Osteocyte (in vitro differentiated cells): ENCODE measurements at regions not wholly inside any gene's neighbourhood (a gene's known extent, or its start where the extent isn't known, plus 50 kb on each side); places are given as distances from the start of the nearest gene placed in this dataset.

Experiments
- DNase-seq: peaks from one replicate; pipeline ENCODE4 v3.0.0; 2021; ENCODE audit warnings: mixed read lengths; ENCODE audit not compliant: unreplicated experiment; ENCODE audit errors: extremely low spot score
- H3K27ac Mint-ChIP-seq: one replicate; pipeline ENCODE4 v1.8.0; 2021; ENCODE audit warnings: mild to moderate bottlenecking, mixed read lengths; ENCODE audit not compliant: unreplicated experiment
- H3K27me3 Mint-ChIP-seq: one replicate; pipeline ENCODE4 v1.8.0; 2021; ENCODE audit warnings: mixed read lengths; ENCODE audit not compliant: unreplicated experiment
- H3K36me3 Mint-ChIP-seq: one replicate; pipeline ENCODE4 v1.8.0; 2021; ENCODE audit warnings: mixed read lengths; ENCODE audit not compliant: unreplicated experiment
- H3K4me1 Mint-ChIP-seq: one replicate; pipeline ENCODE4 v1.8.0; 2021; ENCODE audit warnings: mixed read lengths; ENCODE audit not compliant: unreplicated experiment
- H3K4me3 Mint-ChIP-seq: one replicate; pipeline ENCODE4 v1.8.0; 2021; ENCODE audit warnings: mild to moderate bottlenecking, moderate library complexity, mixed read lengths; ENCODE audit not compliant: unreplicated experiment
- H3K9me3 Mint-ChIP-seq: one replicate; pipeline ENCODE4 v1.8.0; 2021; ENCODE audit warnings: mixed read lengths; ENCODE audit not compliant: unreplicated experiment
- CTCF ChIP-seq: fragments of 200-600 bp; sonication (generic); IDR thresholded peaks from 2 replicates; pipeline ENCODE4 v1.5.0; 2021; ENCODE audit warnings: antibody characterized with exemption, mild to moderate bottlenecking, moderate library complexity

- TF ChIP-seq CTCF: no peak
- H3K4me1 Mint-ChIP-seq: no peaks in the 10 kb centered on the region
- H3K36me3 Mint-ChIP-seq: no peaks in the 10 kb centered on the region
- H3K4me3 Mint-ChIP-seq: no peak overlapping the region
- H3K27me3 Mint-ChIP-seq: no peaks in the 10 kb centered on the region
- peaks cover 27% of the 10 kb centered on the region for H3K9me3 Mint-ChIP-seq
- DNase-seq: no peak
- no peak overlapping the region for H3K27ac Mint-ChIP-seq
Observed at GRCh38 chrX:42725196-42725595, 52.8 kb downstream of the PPP1R2C start.

GRCh38 chrX:42720209-42720608 is 57.8 kb downstream of the PPP1R2C start:
- Mint-ChIP-seq H3K27ac (no peak overlapping the region), H3K9me3 (peaks cover 16% of the 10 kb centered on the region), H3K4me3 (no peak overlapping the region), H3K36me3 (no peaks in the 10 kb centered on the region), H3K4me1 (no peaks in the 10 kb centered on the region), H3K27me3 (no peaks in the 10 kb centered on the region)
- TF ChIP-seq CTCF: no peak
- DNase-seq: no peak

GRCh38 chrX:42715701-42716262 is 62.2 kb downstream of the PPP1R2C start:
- Mint-ChIP-seq H3K27ac (no peak overlapping the region), H3K9me3 (peaks cover 8% of the 10 kb centered on the region), H3K27me3 (no peaks in the 10 kb centered on the region), H3K4me1 (no peaks in the 10 kb centered on the region), H3K4me3 (no peak overlapping the region), H3K36me3 (no peaks in the 10 kb centered on the region)
- DNase-seq: no peak
- no peak for TF ChIP-seq CTCF

GRCh38 chrX:42714981-42715700 is 62.8 kb downstream of the PPP1R2C start:
- Mint-ChIP-seq H3K36me3 (no peaks in the 10 kb centered on the region), H3K9me3 (peaks cover 5% of the 10 kb centered on the region), H3K27ac (no peak overlapping the region), H3K27me3 (no peaks in the 10 kb centered on the region), H3K4me3 (no peak overlapping the region), H3K4me1 (no peaks in the 10 kb centered on the region)
- no peak for DNase-seq
- peak; percentile 32 for TF ChIP-seq CTCF

- no peak for TF ChIP-seq CTCF
- Mint-ChIP-seq H3K4me3 (no peak overlapping the region), H3K4me1 (no peaks in the 10 kb centered on the region), H3K36me3 (no peaks in the 10 kb centered on the region), H3K27me3 (no peaks in the 10 kb centered on the region), H3K9me3 (peaks cover 18% of the 10 kb centered on the region), H3K27ac (no peak overlapping the region)
- DNase-seq: no peak
Observed at GRCh38 chrX:42710452-42710851, 67.5 kb downstream of the PPP1R2C start.
